Ovary (tissue), 3 donors: ENCODE measurements at regions not wholly inside any gene's neighbourhood (a gene's known extent, or its start where the extent isn't known, plus 50 kb on each side); places are given as distances from the start of the nearest gene placed in this dataset.

ENCODE experiments used
- CTCF ChIP-seq, 3 donors: fragments of 450-650 bp in 2 of 3; fragments of 200-600 bp in 1 of 3; IDR thresholded peaks; one replicate each; pipeline versions ENCODE4 v1.5.1 to v1.8.0; 2016 to 2022; ENCODE audit warnings: antibody characterized with exemption in 3 of 3, mild to moderate bottlenecking in 1 of 3
- EP300 ChIP-seq: sonication (generic); formaldehyde crosslinking; IDR thresholded peaks from one replicate; pipeline ENCODE4 v1.6.1; 2017; ENCODE audit warnings: antibody characterized with exemption
- POLR2A ChIP-seq: fragments of 450-650 bp; IDR thresholded peaks from one replicate; pipeline ENCODE4 v1.6.1; 2017; ENCODE audit warnings: antibody characterized with exemption, mild to moderate bottlenecking, moderate library complexity
- donor health status: DM: no; HTN: no; CAD: no.

- TF ChIP-seq CTCF (IDR thresholded peaks at IDR 0.05) (no peak), EP300 (no peak), POLR2A (no peak)
These were observed 82.1 kb downstream of the FOXD2 start for GRCh38 chr1:47519971-47520370.
